Cardiac septum (tissue), 1 donor: ENCODE measurements at regions not wholly inside any gene's neighbourhood (a gene's known extent, or its start where the extent isn't known, plus 50 kb on each side); places are given as distances from the start of the nearest gene placed in this dataset.

Experiments used
- DNase-seq: peaks from one replicate; pipeline ENCODE4 v3.0.0-alpha.2; 2020; ENCODE audit warnings: low spot score
- intact Hi-C: fragments of 100-400 bp; cut with DNase I; formaldehyde crosslinking; loops from one replicate; pipeline ENCODE4 v1.14.0; 2022
- donor health status: DM: no; HTN: no; CAD: no.

DNA sequence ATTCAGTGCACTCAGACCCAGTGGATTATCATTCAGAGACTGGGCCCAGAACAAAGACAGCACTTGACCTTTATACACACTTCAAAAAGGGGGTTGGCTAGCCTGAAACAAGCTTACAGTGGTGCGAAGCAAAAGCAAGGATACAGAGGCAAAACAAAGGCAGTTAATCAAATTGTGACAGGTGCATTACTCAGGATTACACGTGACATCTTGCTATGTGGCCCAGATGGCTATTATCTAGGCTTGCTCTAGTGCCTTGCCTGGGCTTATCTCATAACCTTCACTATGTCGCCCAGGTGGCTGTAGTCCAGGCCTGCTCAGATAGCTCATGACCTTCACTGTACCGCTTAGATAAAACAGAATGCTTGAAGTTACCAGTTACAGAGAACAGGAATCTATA is 1092.1 kb upstream of the PRKX start:
- intact Hi-C loops: no loop called here
- DNase-seq: no peak

DNA sequence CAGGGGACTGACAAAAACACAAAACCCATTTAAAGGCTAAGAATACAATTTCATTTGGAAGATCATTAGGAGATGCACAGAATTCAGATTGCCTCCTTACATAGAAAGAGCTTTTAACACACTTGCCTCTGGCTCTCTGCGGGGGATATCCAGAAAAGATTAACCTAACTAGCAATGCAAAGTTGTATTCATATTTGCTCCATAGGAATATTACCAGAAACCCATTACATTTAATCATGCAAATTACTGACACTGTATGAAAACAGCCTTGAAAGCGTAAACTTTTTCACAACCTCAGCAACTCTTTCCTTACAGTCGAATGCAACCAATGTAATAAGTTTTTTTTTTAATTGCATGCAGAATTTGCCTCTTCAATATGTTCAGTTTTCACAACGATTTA is 1087.3 kb upstream of the PRKX start:
- no peak for DNase-seq
- intact Hi-C loops: no loop called here

DNA sequence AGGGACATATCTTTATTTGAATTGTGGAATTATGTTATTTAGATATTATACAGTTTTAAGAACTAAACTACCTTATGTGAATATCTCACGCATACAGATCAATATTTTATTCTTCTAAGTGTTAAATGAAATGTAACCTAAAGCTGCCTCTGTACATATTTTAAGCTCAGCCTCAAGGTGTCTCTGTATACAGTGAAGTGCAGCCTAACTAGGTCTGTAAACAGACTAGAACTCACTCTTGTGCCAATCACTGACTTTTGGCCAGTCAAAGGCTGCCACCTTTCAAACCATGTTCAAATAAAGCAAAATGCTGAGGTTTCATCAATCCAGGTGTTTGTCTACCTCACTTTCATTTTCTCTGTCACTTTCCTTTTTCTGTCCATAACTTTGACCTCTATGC is 1074.5 kb upstream of the PRKX start:
- intact Hi-C loops: no loop called here
- no peak for DNase-seq

DNA sequence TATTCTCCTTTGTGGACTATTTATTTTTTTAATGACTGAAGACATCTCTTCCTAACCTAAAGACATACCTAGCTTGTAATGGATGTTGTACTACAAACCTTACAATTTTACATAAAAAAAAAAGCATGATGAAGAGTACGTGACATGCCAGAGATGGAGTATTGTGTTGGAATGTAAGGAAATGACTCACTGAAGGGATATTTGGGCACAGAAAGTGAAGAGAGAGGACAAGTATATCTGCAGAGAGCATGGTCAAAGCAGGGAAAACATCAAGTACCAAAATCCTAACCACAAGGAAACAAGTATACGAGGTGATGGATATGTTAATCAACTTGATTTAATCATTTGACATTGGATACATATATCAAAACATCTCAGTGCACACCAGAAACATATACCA is 1051.4 kb upstream of the PRKX start:
- DNase-seq: no peak

DNA sequence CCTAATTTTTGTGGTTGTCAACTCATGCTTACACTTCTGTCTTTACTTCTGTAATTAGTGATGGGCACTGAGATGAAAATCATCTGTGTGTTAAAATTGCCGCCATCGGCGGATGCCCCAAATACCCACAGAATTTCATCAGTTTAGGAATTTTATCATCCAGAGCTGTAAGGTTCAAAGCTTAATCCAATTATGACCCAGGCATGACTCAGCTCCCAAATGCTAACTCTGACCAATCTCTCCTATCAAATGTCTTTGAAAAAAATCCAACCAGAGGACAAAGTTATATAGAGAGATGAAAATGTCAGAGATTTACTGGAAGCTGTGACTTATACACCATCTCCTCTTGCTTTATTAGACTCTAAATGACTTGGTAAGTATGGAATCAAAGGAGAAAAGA is 1048.7 kb upstream of the PRKX start:
- DNase-seq: no peak
- intact Hi-C loops: no loop called here

More for the DNA sequence above, 1051.4 kb upstream of the PRKX start:
- intact Hi-C loops: no loop called here

DNA sequence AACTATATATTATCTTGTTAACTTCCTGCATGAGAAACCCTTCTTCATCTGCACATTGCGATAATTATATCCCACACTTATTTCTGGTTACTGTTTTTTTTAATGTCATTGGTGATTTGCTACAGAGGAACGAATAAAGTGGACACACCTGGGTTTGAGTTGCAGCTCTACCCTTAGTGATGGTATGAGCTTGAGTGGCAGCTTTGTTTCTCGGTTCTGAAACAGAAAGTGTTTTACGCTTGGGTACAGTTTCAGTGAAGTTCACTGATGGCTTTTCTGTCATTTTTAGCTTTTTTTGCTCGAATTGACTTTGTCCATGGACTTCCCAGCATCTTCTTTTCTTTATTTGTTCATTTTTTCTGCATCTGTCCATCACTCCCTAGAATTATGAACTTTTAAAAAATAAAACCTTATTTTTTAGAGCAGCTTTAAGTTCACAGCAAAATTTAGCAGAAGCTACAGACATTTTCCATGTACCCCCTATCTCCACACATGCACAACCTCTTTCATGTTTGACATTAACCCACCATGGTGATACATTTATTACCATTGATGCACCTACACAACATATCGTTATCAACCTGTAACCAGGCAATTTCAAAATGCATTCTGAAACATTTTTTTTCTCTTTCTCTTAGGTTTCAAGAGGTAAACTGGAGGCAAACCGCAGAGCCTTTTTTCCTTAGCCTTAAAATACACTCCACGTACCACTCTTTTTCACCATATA is 1041.6 kb upstream of the PRKX start:
- no peak for DNase-seq
- intact Hi-C loops: no loop called here

DNA sequence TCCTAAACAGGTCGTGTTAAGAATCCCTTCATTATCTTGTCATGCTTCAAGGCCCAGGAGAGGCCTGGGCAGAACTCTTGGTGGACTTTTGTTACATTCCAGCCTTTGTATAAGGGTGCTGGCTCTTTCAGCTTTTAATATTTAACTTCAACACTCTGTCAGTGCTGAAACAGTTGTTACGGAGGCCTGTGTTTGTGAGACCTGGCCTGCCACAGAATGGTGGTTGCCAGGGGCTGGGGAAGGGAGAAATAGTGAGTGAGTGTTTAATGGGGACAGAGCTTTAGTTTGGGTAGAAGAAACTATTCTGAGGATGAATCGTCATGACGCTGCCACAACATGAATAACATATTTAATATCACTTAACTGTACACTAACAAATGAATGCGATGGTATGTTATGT is 1027.6 kb upstream of the PRKX start:
- no peak for DNase-seq
- intact Hi-C loops: no loop called here

DNA sequence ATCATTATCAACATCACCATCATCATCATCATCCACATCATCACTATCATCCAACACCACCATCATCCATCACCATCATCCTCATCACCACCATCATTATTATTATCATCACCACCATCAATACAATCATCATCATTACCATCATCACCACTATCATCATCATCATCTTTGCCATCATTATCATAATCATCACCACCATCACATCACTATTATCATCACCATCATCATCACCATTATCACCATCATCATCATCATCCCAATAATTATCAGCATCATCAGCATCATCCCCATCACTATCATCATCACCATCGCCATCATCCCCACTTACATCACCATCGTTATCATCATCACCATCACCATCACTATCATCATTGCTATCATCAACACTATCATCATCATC is 1021.9 kb upstream of the PRKX start:
- intact Hi-C loops: no loop called here
- no peak for DNase-seq

DNA sequence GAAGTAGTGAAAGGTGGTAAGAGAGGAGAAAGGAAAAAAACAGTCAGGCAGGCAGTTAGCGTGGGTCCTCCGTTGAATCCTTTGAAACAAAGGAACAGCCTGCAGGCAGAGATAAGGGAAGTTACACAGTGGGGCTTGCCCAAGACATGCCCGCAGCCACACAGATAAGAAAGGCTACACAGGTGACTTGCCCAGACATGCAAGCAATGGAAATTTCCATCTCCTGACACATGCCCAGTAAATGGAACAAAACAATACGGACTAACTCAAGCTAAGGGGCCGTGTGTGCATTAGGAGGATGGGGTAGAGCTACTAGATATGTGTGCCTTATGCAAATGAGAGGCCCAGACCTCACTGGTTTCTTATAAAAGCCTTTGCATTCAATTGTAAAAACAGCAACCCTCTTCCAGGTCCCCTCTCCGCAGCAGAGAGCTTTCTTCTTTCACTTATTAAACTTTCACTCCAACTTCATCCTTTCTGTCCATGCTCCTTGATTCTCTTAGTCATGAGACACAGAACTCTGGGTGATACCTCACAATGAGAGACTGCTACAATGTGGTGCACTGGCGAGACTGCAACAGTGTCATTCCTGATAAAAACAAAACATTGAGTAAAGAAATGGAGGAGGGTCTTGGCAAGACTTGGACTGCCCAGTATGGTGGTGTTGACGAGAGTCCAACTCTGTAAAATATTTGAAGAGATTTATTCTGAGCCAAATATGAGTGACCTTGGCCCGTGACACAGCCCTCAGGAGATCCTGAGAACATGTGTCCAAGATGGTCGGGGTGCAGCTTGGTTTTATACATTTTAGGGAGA is 997.4 kb upstream of the PRKX start:
- intact Hi-C loops: no loop called here

DNA sequence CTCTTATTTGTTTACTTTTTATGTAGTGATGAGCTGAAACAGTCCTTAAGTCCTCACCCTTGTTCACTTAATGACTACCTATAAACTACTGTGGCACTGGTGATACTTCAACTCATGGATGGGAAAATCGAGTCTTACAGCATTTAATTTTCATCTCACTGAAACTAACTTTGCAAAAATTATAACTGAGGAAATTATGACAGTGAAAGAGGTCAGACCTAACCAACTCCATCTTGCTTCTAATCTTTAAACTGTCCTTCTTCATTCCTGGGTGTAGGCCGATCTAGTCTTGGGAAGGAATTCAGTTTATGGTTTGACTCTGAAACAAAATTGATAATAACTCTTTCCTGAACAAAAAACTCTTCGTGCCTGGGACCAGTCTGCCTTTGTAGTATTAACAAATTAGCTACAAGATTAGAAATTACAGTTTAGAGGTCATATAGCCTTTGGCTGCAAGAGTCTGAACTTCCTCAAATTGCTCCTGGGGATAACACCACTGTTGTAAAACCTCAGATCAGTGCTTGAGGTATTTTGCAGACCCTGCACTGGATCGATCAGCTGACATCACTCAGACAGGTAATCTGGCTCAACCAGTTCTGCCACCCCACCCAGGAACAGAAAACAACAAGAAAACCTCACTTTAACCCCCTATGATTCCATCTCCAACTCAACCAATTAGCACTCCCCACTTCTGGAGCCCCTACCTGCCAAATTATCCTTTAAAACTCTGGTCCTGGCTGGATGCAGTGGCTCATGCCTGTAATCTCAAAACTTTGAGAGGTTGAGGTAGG is 995.7 kb upstream of the PRKX start:
- intact Hi-C loops: no loop called here
- DNase-seq: no peak

More for the DNA sequence above, 997.4 kb upstream of the PRKX start:
- DNase-seq: no peak

DNA sequence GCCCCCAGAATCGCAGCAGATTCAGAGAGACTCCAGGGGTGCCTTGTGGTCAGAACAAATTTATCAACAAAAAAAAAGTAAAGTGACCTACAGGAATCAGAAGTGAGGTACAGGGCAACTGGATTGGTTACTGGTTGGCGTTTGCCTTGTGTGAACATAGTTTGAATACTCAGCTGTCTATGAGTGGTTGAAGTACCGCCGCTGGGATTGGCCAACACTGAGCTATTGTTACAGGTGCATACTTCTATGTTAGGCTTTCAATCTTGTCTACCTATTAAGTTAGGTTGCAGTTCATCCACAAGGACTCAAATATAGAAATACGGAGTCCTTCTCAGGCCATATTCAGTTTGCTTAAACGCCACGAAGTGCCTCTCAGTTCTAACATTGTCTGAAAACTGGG is 993.5 kb upstream of the PRKX start:
- intact Hi-C loops: no loop called here
- no peak for DNase-seq

DNA sequence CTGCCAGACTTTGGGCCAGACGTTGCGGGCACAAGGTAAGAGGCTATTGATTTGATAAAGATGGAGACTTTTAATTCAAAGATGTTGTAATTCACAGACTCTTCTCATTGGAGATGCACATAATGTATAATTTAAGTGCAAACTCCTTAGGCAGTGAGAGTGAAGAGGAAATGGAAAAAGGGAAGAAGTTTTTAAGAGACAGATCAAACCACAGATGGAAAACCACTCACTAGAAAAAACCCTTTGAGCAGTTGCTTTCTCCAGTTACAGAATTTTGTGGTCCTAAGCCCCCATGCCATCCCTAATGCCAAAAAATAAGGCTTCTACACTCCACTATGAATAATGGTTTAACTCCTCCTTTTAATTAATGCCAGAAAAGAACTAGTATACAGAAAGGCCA is 977.1 kb upstream of the PRKX start:
- intact Hi-C loops: no loop called here
- DNase-seq: no peak

DNA sequence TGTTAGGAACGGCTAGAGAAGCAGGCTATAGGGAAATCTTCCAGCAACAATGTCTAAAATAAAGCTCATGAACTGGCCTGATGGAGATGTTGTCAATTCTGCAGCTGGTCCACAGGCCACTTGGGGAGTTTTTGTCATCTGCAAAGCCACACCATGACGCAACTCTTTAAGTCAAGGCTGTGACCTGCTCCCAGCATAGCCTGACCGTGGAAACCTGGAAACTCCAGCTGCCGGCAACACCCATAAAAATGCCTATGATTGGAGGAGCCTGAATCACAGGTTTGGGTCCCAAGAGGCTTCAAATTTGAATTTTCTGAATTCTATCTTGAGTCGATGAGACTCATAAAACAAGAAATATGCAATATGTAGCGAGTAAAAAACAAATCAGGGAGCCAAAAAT is 969.2 kb upstream of the PRKX start:
- no peak for DNase-seq
- intact Hi-C loops: no loop called here

DNA sequence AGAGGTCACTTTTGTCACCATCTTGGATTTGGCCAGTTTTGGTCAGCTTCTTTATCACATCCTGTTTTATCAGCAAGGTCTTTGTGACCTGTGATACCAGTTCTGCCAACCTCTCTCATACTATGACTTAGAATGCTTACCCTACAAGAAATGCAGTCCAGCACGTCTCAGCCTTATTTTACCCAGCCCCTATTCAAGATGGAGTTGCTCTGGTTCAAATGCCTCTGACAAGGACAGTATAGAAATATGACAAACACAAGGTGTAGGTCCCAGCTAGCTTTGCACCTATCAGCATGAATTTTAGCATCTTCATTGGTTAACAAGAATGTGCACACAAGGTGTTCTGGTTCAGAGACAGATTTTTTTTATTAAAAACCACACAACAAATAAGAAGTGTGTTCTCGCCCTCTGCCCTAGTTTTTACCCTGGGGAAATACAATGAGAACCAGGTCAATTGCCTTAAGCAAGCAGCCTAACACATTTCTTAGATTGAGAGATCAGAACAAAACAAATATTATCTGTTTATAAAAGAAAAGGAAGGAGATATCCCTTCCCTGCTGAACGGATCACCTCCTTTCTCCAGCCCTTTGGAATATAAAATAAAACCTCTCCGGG is 962.3 kb upstream of the PRKX start:
- intact Hi-C loops: no loop called here
- no peak for DNase-seq

DNA sequence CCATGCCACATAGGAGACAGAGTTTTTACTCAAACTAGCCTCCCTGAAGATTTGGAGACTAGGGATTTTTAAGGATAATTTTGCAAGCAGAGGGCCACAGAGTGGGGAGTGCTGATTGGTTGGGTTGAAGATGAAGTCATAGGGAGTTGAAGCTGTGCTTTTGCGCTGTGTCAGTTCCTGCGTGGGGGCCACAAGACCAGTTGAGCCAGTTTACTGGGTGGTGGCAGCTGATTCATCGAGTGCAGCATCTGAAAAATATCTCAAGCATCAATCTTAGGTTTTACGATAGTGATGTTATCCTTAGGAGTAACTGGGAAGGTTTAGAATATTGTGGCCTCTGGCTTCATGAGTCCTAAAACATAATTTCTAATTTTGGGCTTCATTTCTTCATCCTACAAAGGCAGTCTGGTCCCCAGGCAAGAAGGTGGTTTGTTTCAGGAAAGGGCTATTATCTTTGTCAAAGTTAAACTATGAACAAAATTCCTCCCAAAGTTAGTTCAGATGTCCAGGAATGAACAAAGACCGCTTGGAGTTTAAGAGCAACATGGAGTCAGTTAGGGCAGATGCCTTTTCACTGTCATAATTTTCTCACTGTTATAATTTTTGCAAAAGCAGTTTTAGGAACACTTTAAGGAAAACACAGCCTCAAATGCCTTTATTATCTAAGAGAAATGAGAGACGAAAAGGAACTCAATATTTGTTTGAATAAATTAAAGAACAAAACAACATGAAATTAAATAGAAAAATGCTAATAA is 960.8 kb upstream of the PRKX start:
- intact Hi-C loops: no loop called here
- DNase-seq: no peak

DNA sequence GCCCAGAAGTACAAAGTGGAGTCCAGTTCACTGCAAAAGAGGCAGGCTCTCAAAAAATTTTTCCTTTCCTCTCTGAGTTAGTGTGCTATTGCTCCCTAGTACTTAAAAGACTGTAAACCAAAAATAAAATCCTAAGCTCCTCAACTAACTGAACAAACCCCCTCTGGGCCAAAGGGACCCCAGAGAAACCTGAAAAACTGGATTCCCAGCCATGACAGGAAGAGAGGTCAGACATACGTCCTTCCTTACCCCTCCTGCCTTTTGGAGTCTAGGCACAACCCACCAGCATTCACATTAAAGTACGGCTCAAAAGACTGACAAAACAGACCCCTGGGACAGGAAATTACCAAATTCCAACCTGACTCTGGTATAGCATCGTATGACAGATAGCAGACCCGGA is 957.9 kb upstream of the PRKX start:
- no peak for DNase-seq
- intact Hi-C loops: no loop called here

DNA sequence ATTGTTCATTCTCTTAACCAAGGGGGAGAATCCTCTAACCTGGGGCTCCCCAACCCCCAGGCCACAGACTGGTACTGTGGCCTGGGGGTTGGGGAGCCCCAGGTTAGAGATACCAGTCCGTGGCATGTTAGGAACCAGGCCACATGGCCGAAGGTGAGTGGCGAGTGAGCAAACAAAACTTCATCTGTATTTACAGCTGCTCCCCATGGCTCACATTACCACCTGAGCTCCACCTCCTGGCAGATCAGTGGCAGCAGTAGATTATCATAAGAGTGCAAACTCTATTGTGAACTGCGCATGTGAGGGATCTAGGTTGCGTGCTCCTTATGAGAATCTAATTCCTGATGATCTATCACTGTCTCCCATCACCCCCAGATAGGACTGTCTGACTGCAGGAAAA is 957.2 kb upstream of the PRKX start:
- intact Hi-C loops: no loop called here
- no peak for DNase-seq

DNA sequence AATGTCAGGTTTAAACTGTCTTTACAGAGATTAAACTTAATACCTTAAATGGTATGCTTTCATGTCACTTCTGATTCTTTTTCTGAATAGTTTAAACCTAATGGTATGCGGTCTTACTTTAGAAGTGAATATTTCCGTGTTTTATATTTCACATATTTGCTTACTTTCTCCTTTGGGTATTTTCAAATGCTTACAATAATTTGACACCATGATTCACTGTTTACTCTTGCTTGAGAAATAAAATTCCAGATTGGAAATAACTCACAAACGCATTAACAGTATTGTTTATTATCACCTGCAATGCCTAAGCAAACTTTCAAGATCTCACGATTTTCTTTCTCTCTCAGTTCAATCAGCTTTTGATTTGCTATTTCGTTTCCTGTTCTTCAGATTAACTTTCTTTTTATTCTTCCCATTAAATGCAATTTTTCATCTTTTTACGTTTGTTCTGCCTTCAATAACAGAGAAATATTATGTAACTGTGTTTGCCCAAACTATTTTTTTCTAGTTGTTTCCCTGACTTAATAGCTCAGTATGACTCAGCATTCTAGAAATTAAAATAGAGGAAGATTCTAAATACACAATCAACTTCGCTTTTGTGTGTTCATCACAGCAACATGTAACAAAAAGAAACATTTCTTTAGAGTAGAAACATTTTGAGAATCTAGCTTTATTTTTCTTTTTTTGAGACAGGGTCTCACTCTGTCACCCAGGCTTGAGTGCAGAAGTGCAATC is 955.5 kb upstream of the PRKX start:
- DNase-seq: no peak
- intact Hi-C loops: no loop called here

DNA sequence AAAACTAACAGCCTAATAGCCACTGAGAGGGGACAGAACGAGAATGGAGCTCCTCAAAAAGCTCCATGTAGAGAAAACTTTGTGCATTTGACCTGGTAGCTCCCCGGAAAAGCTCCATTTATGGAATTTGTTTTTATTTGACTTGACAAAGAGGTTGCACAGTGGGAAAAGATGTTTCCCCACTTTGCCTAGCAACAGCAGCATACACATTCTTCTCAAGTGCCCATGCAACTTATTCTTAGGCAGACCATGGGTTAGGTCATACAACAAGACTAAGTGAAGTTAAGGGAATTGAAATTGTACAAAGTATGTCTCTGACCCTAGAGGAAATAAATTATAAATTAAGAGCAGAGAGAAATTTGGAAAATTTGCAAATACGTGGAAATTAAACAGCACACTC is 949.6 kb upstream of the PRKX start:
- intact Hi-C loops: no loop called here
- no peak for DNase-seq
